ENCODE measurements at regions not wholly inside any gene's neighbourhood (a gene's known extent, or its start where the extent isn't known, plus 50 kb on each side); places are given as distances from the start of the nearest gene placed in this dataset.

- TF ChIP-seq, protein P1, sequence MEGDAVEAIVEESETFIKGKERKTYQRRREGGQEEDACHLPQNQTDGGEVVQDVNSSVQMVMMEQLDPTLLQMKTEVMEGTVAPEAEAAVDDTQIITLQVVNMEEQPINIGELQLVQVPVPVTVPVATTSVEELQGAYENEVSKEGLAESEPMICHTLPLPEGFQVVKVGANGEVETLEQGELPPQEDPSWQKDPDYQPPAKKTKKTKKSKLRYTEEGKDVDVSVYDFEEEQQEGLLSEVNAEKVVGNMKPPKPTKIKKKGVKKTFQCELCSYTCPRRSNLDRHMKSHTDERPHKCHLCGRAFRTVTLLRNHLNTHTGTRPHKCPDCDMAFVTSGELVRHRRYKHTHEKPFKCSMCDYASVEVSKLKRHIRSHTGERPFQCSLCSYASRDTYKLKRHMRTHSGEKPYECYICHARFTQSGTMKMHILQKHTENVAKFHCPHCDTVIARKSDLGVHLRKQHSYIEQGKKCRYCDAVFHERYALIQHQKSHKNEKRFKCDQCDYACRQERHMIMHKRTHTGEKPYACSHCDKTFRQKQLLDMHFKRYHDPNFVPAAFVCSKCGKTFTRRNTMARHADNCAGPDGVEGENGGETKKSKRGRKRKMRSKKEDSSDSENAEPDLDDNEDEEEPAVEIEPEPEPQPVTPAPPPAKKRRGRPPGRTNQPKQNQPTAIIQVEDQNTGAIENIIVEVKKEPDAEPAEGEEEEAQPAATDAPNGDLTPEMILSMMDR (conservative IDR thresholded peaks at IDR 0.05; ENCODE audit: low read depth, low read length), result no peak
- no peak for TF ChIP-seq EZH2 (IDR thresholded peaks at IDR 0.05; ENCODE audit: low read length, unreplicated experiment)
- no peak for TF ChIP-seq EZH2phosphoT487 (IDR thresholded peaks at IDR 0.05; ENCODE audit: borderline replicate concordance, low read length)
Measured at GRCh38 chr4:45502471-45502870, 621.4 kb downstream of the GABRG1 start.
